ENCODE measurements at regions not wholly inside any gene's neighbourhood (a gene's known extent, or its start where the extent isn't known, plus 50 kb on each side); places are given as distances from the start of the nearest gene placed in this dataset.

GRCh38 chr4:24745172-24745895, 50.0 kb upstream of the SOD3 start:
- TF ChIP-seq CTCF (IDR thresholded peaks at IDR 0.05) = no peak
- no peak for TF ChIP-seq EP300 (IDR thresholded peaks at IDR 0.05; ENCODE audit: low read depth)
- no peak for TF ChIP-seq POLR2A (IDR thresholded peaks at IDR 0.05)
- no peak for TF ChIP-seq POLR2AphosphoS5 (IDR thresholded peaks at IDR 0.05)

All from transverse colon (tissue), 4 donors.